ENCODE measurements at regions not wholly inside any gene's neighbourhood (a gene's known extent, or its start where the extent isn't known, plus 50 kb on each side); places are given as distances from the start of the nearest gene placed in this dataset.

DNA sequence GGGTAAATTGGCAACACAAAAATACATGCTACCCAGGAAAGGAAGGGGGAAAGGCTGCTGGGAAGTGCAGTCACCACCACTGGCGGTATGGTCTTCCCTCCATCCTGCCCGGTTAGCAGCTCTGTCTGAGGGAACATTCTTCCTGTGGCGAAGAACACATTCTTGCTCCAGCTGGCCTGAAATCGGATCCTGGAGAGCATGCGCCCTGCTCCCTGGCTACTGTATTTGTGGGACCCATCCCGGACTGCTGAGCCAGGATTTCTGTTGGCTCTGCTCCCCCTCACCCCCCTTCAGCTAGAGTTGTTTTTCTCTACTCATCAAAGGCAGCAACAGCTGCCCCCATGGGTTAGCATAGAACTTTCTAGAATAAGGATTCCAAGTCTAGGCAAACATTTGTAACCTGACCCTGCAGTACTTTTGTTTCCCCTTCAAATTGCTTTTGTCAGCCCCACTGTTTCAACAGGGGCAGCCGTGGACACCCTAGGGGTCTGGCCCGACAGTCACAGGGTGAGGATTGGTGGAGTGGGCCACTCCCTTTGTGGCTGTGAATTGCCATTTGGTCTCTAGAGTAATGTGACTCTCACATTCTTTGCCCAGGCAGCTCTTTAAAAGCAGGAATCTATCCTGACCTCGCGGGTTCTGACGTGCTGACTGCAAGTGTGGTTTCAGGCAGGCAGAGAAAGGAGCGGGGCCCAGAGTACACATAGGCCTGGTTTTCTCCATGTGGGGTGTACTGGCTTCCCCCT lies 157.7 kb downstream of the TOMM20 start:
- H3K4me3 ChIP-seq (replicated peaks in 1 of 3; ENCODE audit: low read depth in 2 of 3, low read length in 3 of 3) = peak overlapping the region in 1 of 3 experiments; percentile 67
- Mint-ChIP-seq H3K4me3 (peak overlapping the region; percentile 2 to 81), H3K27me3 (ENCODE audit: low read depth in 3 of 3) (no peaks in the 10 kb centered on the region), H3K36me3 (peaks cover 11 to 20% of the 10 kb centered on the region in 2 donors), H3K27ac (peak overlapping the region; percentile 85 to 94 (median 91)), H3K9me3 (peaks cover 0 to 2% (median 0%) of the 10 kb centered on the region in 7 donors), H3K4me1 (peaks cover 69% of the 10 kb centered on the region)
- H3K4me2 ChIP-seq (replicated peaks; ENCODE audit: extremely low read depth, low read length, poor library complexity, severe bottlenecking) = peak overlapping the region; percentile 81
- DNase-seq = peak in 1 of 3 donors; percentile 39
- no peaks in the 10 kb centered on the region for H3K36me3 ChIP-seq (replicated peaks in 1 of 2; ENCODE audit: control insufficient read depth in 1 of 2, insufficient read depth in 2 of 2, low read length in 2 of 2)
- H3K4me1 ChIP-seq (ENCODE audit: control insufficient read depth in 1 of 2, insufficient read depth in 2 of 2, low read length in 2 of 2) = peaks cover 66 to 75% of the 10 kb centered on the region in 2 donors
- H3K27ac ChIP-seq (ENCODE audit: low read depth in 1 of 2, low read length in 2 of 2) = peak overlapping the region; percentile 61 to 100
- no peaks in the 10 kb centered on the region for H4K20me1 ChIP-seq (ENCODE audit: insufficient read depth, low read length)
- 40% methylated on average over 8 of the region's 12 CpGs for WGBS (ENCODE audit: insufficient coverage)
- intact Hi-C loops (cut with micrococcal nuclease) = no loop called here
- H3K79me2 ChIP-seq (ENCODE audit: insufficient read depth, low read length) = peaks cover 40% of the 10 kb centered on the region
- no peaks in the 10 kb centered on the region for H3K9me3 ChIP-seq (replicated peaks in 1 of 2; ENCODE audit: control insufficient read depth in 1 of 2, insufficient read depth in 1 of 2, low read length in 2 of 2)
- H3K9ac ChIP-seq (ENCODE audit: insufficient read depth, low read length, poor library complexity, severe bottlenecking) = peak overlapping the region; percentile 65
- TF ChIP-seq, protein P1, sequence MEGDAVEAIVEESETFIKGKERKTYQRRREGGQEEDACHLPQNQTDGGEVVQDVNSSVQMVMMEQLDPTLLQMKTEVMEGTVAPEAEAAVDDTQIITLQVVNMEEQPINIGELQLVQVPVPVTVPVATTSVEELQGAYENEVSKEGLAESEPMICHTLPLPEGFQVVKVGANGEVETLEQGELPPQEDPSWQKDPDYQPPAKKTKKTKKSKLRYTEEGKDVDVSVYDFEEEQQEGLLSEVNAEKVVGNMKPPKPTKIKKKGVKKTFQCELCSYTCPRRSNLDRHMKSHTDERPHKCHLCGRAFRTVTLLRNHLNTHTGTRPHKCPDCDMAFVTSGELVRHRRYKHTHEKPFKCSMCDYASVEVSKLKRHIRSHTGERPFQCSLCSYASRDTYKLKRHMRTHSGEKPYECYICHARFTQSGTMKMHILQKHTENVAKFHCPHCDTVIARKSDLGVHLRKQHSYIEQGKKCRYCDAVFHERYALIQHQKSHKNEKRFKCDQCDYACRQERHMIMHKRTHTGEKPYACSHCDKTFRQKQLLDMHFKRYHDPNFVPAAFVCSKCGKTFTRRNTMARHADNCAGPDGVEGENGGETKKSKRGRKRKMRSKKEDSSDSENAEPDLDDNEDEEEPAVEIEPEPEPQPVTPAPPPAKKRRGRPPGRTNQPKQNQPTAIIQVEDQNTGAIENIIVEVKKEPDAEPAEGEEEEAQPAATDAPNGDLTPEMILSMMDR (IDR thresholded peaks at IDR 0.05) = no peak
- H3K27me3 ChIP-seq (ENCODE audit: control insufficient read depth in 2 of 2, insufficient read depth in 2 of 2, low read length in 2 of 2) = no peaks in the 10 kb centered on the region
- H2AFZ ChIP-seq (ENCODE audit: insufficient read depth, low read depth, low read length, poor library complexity, severe bottlenecking) = no peak overlapping the region

- peak in 1 of 3 donors; percentile 78 for DNase-seq
- peak overlapping the region; percentile 47 to 81 for H3K4me3 Mint-ChIP-seq
- no peaks in the 10 kb centered on the region for H3K9me3 ChIP-seq (replicated peaks in 1 of 2; ENCODE audit: control insufficient read depth in 1 of 2, insufficient read depth in 1 of 2, low read length in 2 of 2)
- no peaks in the 10 kb centered on the region for H3K27me3 ChIP-seq (ENCODE audit: control insufficient read depth in 2 of 2, insufficient read depth in 2 of 2, low read length in 2 of 2)
- TF ChIP-seq, protein P1 (IDR thresholded peaks at IDR 0.05) = no peak
- H3K79me2 ChIP-seq (ENCODE audit: insufficient read depth, low read length) = peaks cover 35% of the 10 kb centered on the region
- no peaks in the 10 kb centered on the region for H4K20me1 ChIP-seq (ENCODE audit: insufficient read depth, low read length)
- peak overlapping the region in 1 of 3 experiments; percentile 67 for H3K4me3 ChIP-seq (replicated peaks in 1 of 3; ENCODE audit: low read depth in 2 of 3, low read length in 3 of 3)
- H3K4me2 ChIP-seq (replicated peaks; ENCODE audit: extremely low read depth, low read length, poor library complexity, severe bottlenecking) = peak overlapping the region; percentile 81
- no peaks in the 10 kb centered on the region for H3K27me3 Mint-ChIP-seq (ENCODE audit: low read depth in 3 of 3)
- H3K4me1 ChIP-seq (ENCODE audit: control insufficient read depth in 1 of 2, insufficient read depth in 2 of 2, low read length in 2 of 2) = peaks cover 63 to 74% of the 10 kb centered on the region in 2 donors
- peaks cover 64% of the 10 kb centered on the region for H3K4me1 Mint-ChIP-seq
- H2AFZ ChIP-seq (ENCODE audit: insufficient read depth, low read depth, low read length, poor library complexity, severe bottlenecking) = no peak overlapping the region
- H3K27ac Mint-ChIP-seq = peak overlapping the region; percentile 85 to 94 (median 91)
- intact Hi-C loops (cut with micrococcal nuclease) = no loop called here
- no CpG with 5 or more reads among the region's 4 CpGs for WGBS (ENCODE audit: insufficient coverage)
- peak overlapping the region; percentile 65 for H3K9ac ChIP-seq (ENCODE audit: insufficient read depth, low read length, poor library complexity, severe bottlenecking)
- H3K36me3 Mint-ChIP-seq = peaks cover 6 to 18% of the 10 kb centered on the region in 2 donors
- H3K27ac ChIP-seq (ENCODE audit: low read depth in 1 of 2, low read length in 2 of 2) = peak overlapping the region; percentile 61 to 100
- H3K9me3 Mint-ChIP-seq = no peaks in the 10 kb centered on the region
- H3K36me3 ChIP-seq (replicated peaks in 1 of 2; ENCODE audit: control insufficient read depth in 1 of 2, insufficient read depth in 2 of 2, low read length in 2 of 2) = no peaks in the 10 kb centered on the region
Measured at GRCh38 chr1:234970401-234970730, 158.3 kb downstream of the TOMM20 start.

Data from CD14-positive monocyte (primary cell).